Parathyroid adenoma (tissue), 2 donors: ENCODE measurements at regions not wholly inside any gene's neighbourhood (a gene's known extent, or its start where the extent isn't known, plus 50 kb on each side); places are given as distances from the start of the nearest gene placed in this dataset.

Experiments
- H2AFZ ChIP-seq: fragments of 300-600 bp; sonication (generic); one replicate; pipeline ENCODE4 v1.7.0; 2017; ENCODE audit warnings: antibody characterized with exemption, mild to moderate bottlenecking
- H3K27ac ChIP-seq: fragments of 300-600 bp; sonication (generic); one replicate; pipeline ENCODE4 v1.7.0; 2017
- H3K27me3 ChIP-seq: fragments of 300-600 bp; sonication (generic); one replicate; pipeline ENCODE4 v1.7.0; 2017; ENCODE audit warnings: low read length; ENCODE audit not compliant: control insufficient read depth, insufficient read depth
- H3K36me3 ChIP-seq: fragments of 300-600 bp; sonication (generic); one replicate; pipeline ENCODE4 v1.7.0; 2017; ENCODE audit warnings: low read length; ENCODE audit not compliant: control insufficient read depth, insufficient read depth
- H3K4me1 ChIP-seq: fragments of 300-600 bp; sonication (generic); one replicate; pipeline ENCODE4 v1.7.0; 2017; ENCODE audit warnings: control low read depth
- H3K4me2 ChIP-seq: fragments of 300-600 bp; sonication (generic); one replicate; pipeline ENCODE4 v1.7.0; 2017; ENCODE audit warnings: low read length
- H3K4me3 ChIP-seq: fragments of 300-600 bp; sonication (generic); one replicate; pipeline ENCODE4 v1.7.0; 2017; ENCODE audit warnings: low read depth, low read length
- H3K79me2 ChIP-seq: fragments of 300-600 bp; sonication (generic); one replicate; pipeline ENCODE4 v1.7.0; 2017; ENCODE audit warnings: control low read depth
- H3K9ac ChIP-seq: fragments of 300-600 bp; sonication (generic); one replicate; pipeline ENCODE4 v1.7.0; 2017; ENCODE audit warnings: mild to moderate bottlenecking
- H3K9me3 ChIP-seq: fragments of 300-600 bp; sonication (generic); one replicate; pipeline ENCODE4 v1.7.0; 2017; ENCODE audit warnings: low read length; ENCODE audit not compliant: control insufficient read depth
- CTCF ChIP-seq: fragments of 300-600 bp; sonication (generic); IDR thresholded peaks from one replicate; pipeline ENCODE4 v1.7.0; 2017; ENCODE audit warnings: antibody characterized with exemption, mild to moderate bottlenecking
- donor health status: primary hyperparathyroidism.

DNA sequence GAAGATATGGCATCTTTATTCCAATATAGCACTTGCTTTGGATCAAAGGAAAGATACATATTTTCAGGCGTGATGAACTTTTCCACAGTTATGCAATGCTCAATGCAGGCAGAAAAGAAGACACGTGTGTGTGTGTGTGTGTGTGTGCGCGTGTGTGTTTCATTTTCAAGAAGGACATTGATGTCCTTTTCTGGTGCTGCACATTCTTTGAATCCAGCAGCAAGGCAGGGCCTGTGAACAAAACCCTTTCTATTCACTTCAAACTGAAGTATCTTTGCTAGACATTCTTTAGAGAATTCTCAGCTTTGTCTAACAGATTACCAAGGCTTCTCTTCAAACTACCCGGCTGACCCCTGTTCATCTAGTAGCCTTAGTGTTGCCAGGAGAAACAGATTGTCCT, 124.6 kb downstream of the CD47 start:
- Histone ChIP-seq H3K4me1 (no peaks in the 10 kb centered on the region), H3K79me2 (no peaks in the 10 kb centered on the region), H3K4me3 (no peak overlapping the region), H3K9me3 (no peaks in the 10 kb centered on the region), H3K36me3 (no peaks in the 10 kb centered on the region), H3K9ac (no peak overlapping the region), H3K4me2 (no peak overlapping the region), H3K27me3 (no peaks in the 10 kb centered on the region), H3K27ac (no peak overlapping the region), H2AFZ (no peak overlapping the region)
- TF ChIP-seq CTCF, result no peak

DNA sequence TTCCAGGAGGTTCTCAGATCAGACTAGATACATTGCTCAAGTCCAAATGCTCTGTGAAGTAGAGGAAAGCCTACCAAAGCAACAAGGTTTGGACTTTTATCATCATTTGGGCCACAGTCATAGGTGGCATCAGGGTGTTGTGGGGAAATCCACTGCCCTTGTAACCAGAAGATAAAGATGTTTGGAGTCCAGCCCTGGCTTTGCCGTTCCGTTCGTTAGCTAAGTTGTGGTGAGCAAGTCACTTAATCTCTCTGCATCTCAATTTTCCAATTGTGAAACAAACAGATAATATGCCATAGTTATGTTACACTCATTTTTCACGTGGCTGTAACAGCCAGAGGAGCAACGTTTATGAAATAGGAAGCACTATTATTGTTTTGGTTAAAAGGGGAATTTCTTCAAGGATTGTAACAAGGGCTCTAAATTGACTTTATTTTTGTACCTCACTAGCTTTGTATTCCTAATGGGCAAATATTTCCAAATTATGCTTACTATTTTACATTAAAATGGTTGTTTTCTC, 125.6 kb downstream of the CD47 start:
- Histone ChIP-seq H3K27ac (no peak overlapping the region), H3K4me2 (no peak overlapping the region), H3K36me3 (no peaks in the 10 kb centered on the region), H3K79me2 (no peaks in the 10 kb centered on the region), H3K9me3 (no peaks in the 10 kb centered on the region), H2AFZ (no peak overlapping the region), H3K4me1 (no peaks in the 10 kb centered on the region), H3K9ac (no peak overlapping the region), H3K4me3 (no peak overlapping the region), H3K27me3 (no peaks in the 10 kb centered on the region)
- TF ChIP-seq CTCF, result no peak

GRCh38 chr3:107963581-107963980, 127.2 kb downstream of the CD47 start:
- Histone ChIP-seq H3K4me1 (no peaks in the 10 kb centered on the region), H2AFZ (no peak overlapping the region), H3K27ac (no peak overlapping the region), H3K4me3 (no peak overlapping the region), H3K36me3 (no peaks in the 10 kb centered on the region), H3K27me3 (no peaks in the 10 kb centered on the region), H3K4me2 (no peak overlapping the region), H3K9me3 (no peaks in the 10 kb centered on the region), H3K9ac (no peak overlapping the region), H3K79me2 (no peaks in the 10 kb centered on the region)
- no peak for TF ChIP-seq CTCF

DNA sequence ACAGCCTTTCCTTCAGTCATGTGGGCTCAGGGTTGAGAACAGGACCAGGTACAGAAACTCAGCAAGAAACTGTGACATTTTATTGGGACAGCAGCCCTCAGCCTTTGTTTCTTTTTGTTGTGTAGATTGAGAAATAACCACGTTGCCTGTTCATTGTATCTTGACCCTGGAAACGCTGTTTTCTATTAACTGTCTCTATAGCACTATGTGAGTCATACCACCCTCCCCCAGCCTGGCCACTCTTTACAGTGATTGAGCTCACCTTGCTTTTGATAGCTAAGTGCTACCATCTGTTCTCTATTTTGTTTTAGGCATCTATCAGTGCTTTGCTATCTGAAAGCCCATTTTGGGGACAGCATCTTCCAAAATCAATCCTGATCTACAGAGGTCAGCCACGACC, 127.9 kb downstream of the CD47 start:
- no peak overlapping the region for H2AFZ ChIP-seq
- no peaks in the 10 kb centered on the region for H3K4me1 ChIP-seq
- H3K27me3 ChIP-seq, result no peaks in the 10 kb centered on the region
- no peak overlapping the region for H3K9ac ChIP-seq
- H3K9me3 ChIP-seq, result no peaks in the 10 kb centered on the region
- no peaks in the 10 kb centered on the region for H3K36me3 ChIP-seq
- no peak overlapping the region for H3K4me3 ChIP-seq
- TF ChIP-seq CTCF, result no peak
- no peak overlapping the region for H3K27ac ChIP-seq
- no peak overlapping the region for H3K4me2 ChIP-seq
- H3K79me2 ChIP-seq, result no peaks in the 10 kb centered on the region

DNA sequence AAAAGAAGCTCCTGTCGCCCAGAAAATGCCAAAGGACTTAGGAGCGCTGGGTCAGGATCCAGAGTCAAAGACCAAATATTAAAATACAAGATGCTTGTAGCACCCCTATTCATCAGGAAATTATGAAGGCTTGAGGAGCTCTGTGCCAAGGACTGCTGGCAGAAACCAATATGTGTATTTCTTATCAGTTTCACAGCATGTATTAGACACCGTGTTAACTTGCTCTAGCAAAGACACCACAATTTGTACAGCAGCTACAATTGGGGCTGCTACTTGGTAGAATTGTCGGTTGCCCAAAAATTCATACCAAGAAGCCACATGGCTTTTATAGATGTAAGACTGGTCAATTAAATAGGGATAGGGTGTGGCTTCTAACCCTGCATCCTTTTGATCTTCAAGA, 128.8 kb downstream of the CD47 start:
- no peak for TF ChIP-seq CTCF
- Histone ChIP-seq H3K9ac (no peak overlapping the region), H3K27me3 (no peaks in the 10 kb centered on the region), H3K27ac (no peak overlapping the region), H3K4me1 (no peaks in the 10 kb centered on the region), H3K4me3 (no peak overlapping the region), H3K4me2 (no peak overlapping the region), H2AFZ (no peak overlapping the region), H3K36me3 (no peaks in the 10 kb centered on the region), H3K79me2 (no peaks in the 10 kb centered on the region), H3K9me3 (no peaks in the 10 kb centered on the region)
